ENCODE measurements at regions not wholly inside any gene's neighbourhood (a gene's known extent, or its start where the extent isn't known, plus 50 kb on each side); places are given as distances from the start of the nearest gene placed in this dataset.
A peak's percentile ranks its signal among the peaks of the same experiment; 100 is the strongest.

GRCh38 chr19:5268801-5269200, 71.8 kb downstream of the PTPRS start:
- Histone ChIP-seq H3K4me3 (ENCODE audit: insufficient read depth, low read depth, low read length) (no peak overlapping the region), H3K36me3 (ENCODE audit: insufficient read depth, low read length) (peaks cover 10% of the 10 kb centered on the region), H2AFZ (ENCODE audit: low read depth, low read length) (no peak overlapping the region), H3K9ac (ENCODE audit: low read length) (no peak overlapping the region), H3K4me2 (ENCODE audit: low read length) (no peak overlapping the region), H3K27ac (ENCODE audit: low read depth, low read length) (no peak overlapping the region), H3K79me2 (ENCODE audit: insufficient read depth, low read length) (no peaks in the 10 kb centered on the region), H3K9me3 (ENCODE audit: insufficient read depth, low read depth, low read length) (no peaks in the 10 kb centered on the region), H3K27me3 (ENCODE audit: insufficient read depth, low read length) (no peaks in the 10 kb centered on the region), H3K4me1 (ENCODE audit: insufficient read depth, low read length) (no peaks in the 10 kb centered on the region), H4K20me1 (ENCODE audit: insufficient read depth, low read length) (no peaks in the 10 kb centered on the region)
- DNase-seq (ENCODE audit: low read depth), result no peak
- H3K27ac Mint-ChIP-seq (ENCODE audit: unreplicated experiment), result no peak overlapping the region
- no peaks in the 10 kb centered on the region for H3K9me3 Mint-ChIP-seq (ENCODE audit: unreplicated experiment)
- H3K4me3 Mint-ChIP-seq (ENCODE audit: unreplicated experiment), result no peak overlapping the region
- H3K27me3 Mint-ChIP-seq (ENCODE audit: low read depth, unreplicated experiment), result no peaks in the 10 kb centered on the region
- peaks cover 14% of the 10 kb centered on the region for H3K36me3 Mint-ChIP-seq (ENCODE audit: low read depth, unreplicated experiment)
- TF ChIP-seq EZH2 (IDR thresholded peaks at IDR 0.05; ENCODE audit: insufficient read depth, low read length), result no peak
- TF ChIP-seq, protein P1, sequence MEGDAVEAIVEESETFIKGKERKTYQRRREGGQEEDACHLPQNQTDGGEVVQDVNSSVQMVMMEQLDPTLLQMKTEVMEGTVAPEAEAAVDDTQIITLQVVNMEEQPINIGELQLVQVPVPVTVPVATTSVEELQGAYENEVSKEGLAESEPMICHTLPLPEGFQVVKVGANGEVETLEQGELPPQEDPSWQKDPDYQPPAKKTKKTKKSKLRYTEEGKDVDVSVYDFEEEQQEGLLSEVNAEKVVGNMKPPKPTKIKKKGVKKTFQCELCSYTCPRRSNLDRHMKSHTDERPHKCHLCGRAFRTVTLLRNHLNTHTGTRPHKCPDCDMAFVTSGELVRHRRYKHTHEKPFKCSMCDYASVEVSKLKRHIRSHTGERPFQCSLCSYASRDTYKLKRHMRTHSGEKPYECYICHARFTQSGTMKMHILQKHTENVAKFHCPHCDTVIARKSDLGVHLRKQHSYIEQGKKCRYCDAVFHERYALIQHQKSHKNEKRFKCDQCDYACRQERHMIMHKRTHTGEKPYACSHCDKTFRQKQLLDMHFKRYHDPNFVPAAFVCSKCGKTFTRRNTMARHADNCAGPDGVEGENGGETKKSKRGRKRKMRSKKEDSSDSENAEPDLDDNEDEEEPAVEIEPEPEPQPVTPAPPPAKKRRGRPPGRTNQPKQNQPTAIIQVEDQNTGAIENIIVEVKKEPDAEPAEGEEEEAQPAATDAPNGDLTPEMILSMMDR (IDR thresholded peaks at IDR 0.05; ENCODE audit: insufficient read depth, low read depth, low read length), result no peak
- H3K4me1 Mint-ChIP-seq (ENCODE audit: low read depth, unreplicated experiment), result peaks cover 3% of the 10 kb centered on the region
- no peak for FAIRE-seq

- H3K4me1 ChIP-seq (ENCODE audit: insufficient read depth, low read length), result no peaks in the 10 kb centered on the region
- DNase-seq (ENCODE audit: low read depth) (no peak), FAIRE-seq (no peak)
- no peaks in the 10 kb centered on the region for H3K79me2 ChIP-seq (ENCODE audit: insufficient read depth, low read length)
- H2AFZ ChIP-seq (ENCODE audit: low read depth, low read length), result no peak overlapping the region
- H3K36me3 ChIP-seq (ENCODE audit: insufficient read depth, low read length), result peaks cover 2% of the 10 kb centered on the region
- H3K27ac ChIP-seq (ENCODE audit: low read depth, low read length), result no peak overlapping the region
- Mint-ChIP-seq H3K36me3 (ENCODE audit: low read depth, unreplicated experiment) (peaks cover 17% of the 10 kb centered on the region), H3K27me3 (ENCODE audit: low read depth, unreplicated experiment) (no peaks in the 10 kb centered on the region), H3K27ac (ENCODE audit: unreplicated experiment) (no peak overlapping the region), H3K4me1 (ENCODE audit: low read depth, unreplicated experiment) (peaks cover 10% of the 10 kb centered on the region), H3K4me3 (ENCODE audit: unreplicated experiment) (no peak overlapping the region), H3K9me3 (ENCODE audit: unreplicated experiment) (no peaks in the 10 kb centered on the region)
- H3K9me3 ChIP-seq (ENCODE audit: insufficient read depth, low read depth, low read length), result no peaks in the 10 kb centered on the region
- no peak overlapping the region for H3K4me2 ChIP-seq (ENCODE audit: low read length)
- no peak overlapping the region for H3K9ac ChIP-seq (ENCODE audit: low read length)
- TF ChIP-seq, protein P1 (IDR thresholded peaks at IDR 0.05; ENCODE audit: insufficient read depth, low read depth, low read length), result no peak
- no peak for TF ChIP-seq EZH2 (IDR thresholded peaks at IDR 0.05; ENCODE audit: insufficient read depth, low read length)
- H4K20me1 ChIP-seq (ENCODE audit: insufficient read depth, low read length), result no peaks in the 10 kb centered on the region
- H3K27me3 ChIP-seq (ENCODE audit: insufficient read depth, low read length), result no peaks in the 10 kb centered on the region
- no peak overlapping the region for H3K4me3 ChIP-seq (ENCODE audit: insufficient read depth, low read depth, low read length)
These were observed 75.4 kb downstream of the PTPRS start for GRCh38 chr19:5265260-5265659.

GRCh38 chr19:5264453-5264852, 76.2 kb downstream of the PTPRS start:
- Histone ChIP-seq H3K36me3 (ENCODE audit: insufficient read depth, low read length) (peaks cover 2% of the 10 kb centered on the region), H3K4me1 (ENCODE audit: insufficient read depth, low read length) (no peaks in the 10 kb centered on the region), H3K4me2 (ENCODE audit: low read length) (no peak overlapping the region), H3K4me3 (ENCODE audit: insufficient read depth, low read depth, low read length) (no peak overlapping the region), H3K9ac (ENCODE audit: low read length) (no peak overlapping the region), H3K79me2 (ENCODE audit: insufficient read depth, low read length) (no peaks in the 10 kb centered on the region), H4K20me1 (ENCODE audit: insufficient read depth, low read length) (no peaks in the 10 kb centered on the region), H3K27me3 (ENCODE audit: insufficient read depth, low read length) (no peaks in the 10 kb centered on the region), H2AFZ (ENCODE audit: low read depth, low read length) (no peak overlapping the region), H3K9me3 (ENCODE audit: insufficient read depth, low read depth, low read length) (no peaks in the 10 kb centered on the region), H3K27ac (ENCODE audit: low read depth, low read length) (no peak overlapping the region)
- Mint-ChIP-seq H3K36me3 (ENCODE audit: low read depth, unreplicated experiment) (peaks cover 17% of the 10 kb centered on the region), H3K27ac (ENCODE audit: unreplicated experiment) (peak overlapping the region; percentile 71), H3K4me1 (ENCODE audit: low read depth, unreplicated experiment) (peaks cover 10% of the 10 kb centered on the region), H3K9me3 (ENCODE audit: unreplicated experiment) (no peaks in the 10 kb centered on the region), H3K4me3 (ENCODE audit: unreplicated experiment) (no peak overlapping the region), H3K27me3 (ENCODE audit: low read depth, unreplicated experiment) (no peaks in the 10 kb centered on the region)
- FAIRE-seq (no peak), DNase-seq (ENCODE audit: low read depth) (no peak)
- no peak for TF ChIP-seq EZH2 (IDR thresholded peaks at IDR 0.05; ENCODE audit: insufficient read depth, low read length)
- TF ChIP-seq, protein P1 (IDR thresholded peaks at IDR 0.05; ENCODE audit: insufficient read depth, low read depth, low read length), result no peak

Data from astrocyte (in vitro differentiated cells and primary cell).